SK-N-SH treated with all-trans-retinoic acid at 6 μM for 48 hours (cell line): ENCODE measurements at regions not wholly inside any gene's neighbourhood (a gene's known extent, or its start where the extent isn't known, plus 50 kb on each side); places are given as distances from the start of the nearest gene placed in this dataset.
A peak's percentile ranks its signal among the peaks of the same experiment; 100 is the strongest.

Source experiments
- ATAC-seq: fragments of 200-7000 bp; cut with Tn5 transposase; 3 replicates; pipeline ENCODE4 v1.9.1; 2020; ENCODE audit warnings: mild to moderate bottlenecking, moderate library complexity
- ARNTL ChIP-seq: fragments of 450-650 bp; formaldehyde crosslinking; IDR thresholded peaks from 2 replicates; pipeline ENCODE4 v1.5.0; 2020; ENCODE audit warnings: low read depth, mild to moderate bottlenecking, moderate library complexity, borderline replicate concordance
- CSDC2 ChIP-seq: fragments of 250-450 bp; sonication (Bioruptor Pico); IDR thresholded peaks from 2 replicates; pipeline ENCODE4 v1.5.0; 2020; ENCODE audit warnings: mild to moderate bottlenecking, moderate library complexity
- ESRRG ChIP-seq: fragments of 250-450 bp; sonication (Bioruptor Pico); IDR thresholded peaks from 2 replicates; pipeline ENCODE4 v1.6.1; 2021; ENCODE audit warnings: mild to moderate bottlenecking
- GLIS3 ChIP-seq: fragments of 250-450 bp; sonication (Bioruptor Pico); IDR thresholded peaks from 2 replicates; pipeline ENCODE4 v1.5.0; 2020; ENCODE audit warnings: mild to moderate bottlenecking, moderate library complexity
- ISL1 ChIP-seq: fragments of 250-450 bp; sonication (Bioruptor Pico); IDR thresholded peaks from 2 replicates; pipeline ENCODE4 v2.1.2; 2022; ENCODE audit warnings: mild to moderate bottlenecking, moderate library complexity
- OSR1 ChIP-seq: fragments of 250-450 bp; sonication (Bioruptor Pico); IDR thresholded peaks from 2 replicates; pipeline ENCODE4 v1.8.0; 2022; ENCODE audit warnings: moderate library complexity, mild to moderate bottlenecking, inconsistent platforms
- POU6F1 ChIP-seq: fragments of 250-450 bp; sonication (Bioruptor Pico); IDR thresholded peaks from 2 replicates; pipeline ENCODE4 v1.8.0; 2021; ENCODE audit warnings: low read depth, mild to moderate bottlenecking, moderate library complexity, borderline replicate concordance
- PPARA ChIP-seq: fragments of 250-450 bp; sonication (Bioruptor Pico); IDR thresholded peaks from 2 replicates; pipeline ENCODE4 v1.5.0; 2020; ENCODE audit warnings: mild to moderate bottlenecking, borderline replicate concordance
- RARB ChIP-seq: fragments of 250-450 bp; sonication (Bioruptor Pico); IDR thresholded peaks from 2 replicates; pipeline ENCODE4 v1.8.0; 2021; ENCODE audit warnings: mild to moderate bottlenecking, moderate library complexity
- SNAI2 ChIP-seq: fragments of 250-450 bp; sonication (Bioruptor Pico); IDR thresholded peaks from 2 replicates; pipeline ENCODE4 v1.5.0; 2020; ENCODE audit warnings: mild to moderate bottlenecking, moderate library complexity
- TOX ChIP-seq: fragments of 250-450 bp; sonication (Bioruptor Pico); IDR thresholded peaks from 2 replicates; pipeline ENCODE4 v1.8.0; 2021; ENCODE audit warnings: mild to moderate bottlenecking, moderate library complexity, borderline replicate concordance
- ZC3H10 ChIP-seq: fragments of 250-450 bp; sonication (Bioruptor Pico); IDR thresholded peaks from 2 replicates; pipeline ENCODE4 v1.5.1; 2021; ENCODE audit warnings: mild to moderate bottlenecking, moderate library complexity
- ZFP3 ChIP-seq: fragments of 250-450 bp; sonication (Bioruptor Pico); IDR thresholded peaks from 2 replicates; pipeline ENCODE4 v1.5.0; 2020; ENCODE audit warnings: mild to moderate bottlenecking, moderate library complexity
- ZFP30 ChIP-seq: fragments of 450-650 bp; formaldehyde crosslinking; IDR thresholded peaks from 2 replicates; pipeline ENCODE4 v1.5.0; 2022; ENCODE audit warnings: mild to moderate bottlenecking, moderate library complexity
- ZNF565 ChIP-seq: fragments of 450-650 bp; formaldehyde crosslinking; conservative IDR thresholded peaks from 2 replicates; pipeline ENCODE4 v1.5.0; 2020; ENCODE audit warnings: low read depth, mild to moderate bottlenecking, moderate library complexity
- ZNF70 ChIP-seq: fragments of 450-650 bp; formaldehyde crosslinking; IDR thresholded peaks from 2 replicates; pipeline ENCODE4 v1.5.0; 2020; ENCODE audit warnings: mild to moderate bottlenecking, moderate library complexity
- ZNF8 ChIP-seq: fragments of 450-650 bp; formaldehyde crosslinking; IDR thresholded peaks from 2 replicates; pipeline ENCODE4 v1.5.0; 2020; ENCODE audit warnings: mild to moderate bottlenecking, moderate library complexity
- TF ChIP-seq, protein P1 (sequence below): fragments of 250-450 bp; sonication (Bioruptor Pico); IDR thresholded peaks from 2 replicates; pipeline ENCODE4 v1.5.1; 2020; ENCODE audit warnings: low read depth, mild to moderate bottlenecking, moderate library complexity
- TF ChIP-seq, protein P2 (sequence below): fragments of 250-450 bp; sonication (Bioruptor Pico); IDR thresholded peaks from 2 replicates; pipeline ENCODE4 v1.5.1; 2021; ENCODE audit warnings: mild to moderate bottlenecking, moderate library complexity
- TF ChIP-seq, protein P3 (sequence below): fragments of 250-450 bp; sonication (Bioruptor Pico); IDR thresholded peaks from 2 replicates; pipeline ENCODE4 v1.5.0; 2020; ENCODE audit warnings: mild to moderate bottlenecking, moderate library complexity

DNA sequence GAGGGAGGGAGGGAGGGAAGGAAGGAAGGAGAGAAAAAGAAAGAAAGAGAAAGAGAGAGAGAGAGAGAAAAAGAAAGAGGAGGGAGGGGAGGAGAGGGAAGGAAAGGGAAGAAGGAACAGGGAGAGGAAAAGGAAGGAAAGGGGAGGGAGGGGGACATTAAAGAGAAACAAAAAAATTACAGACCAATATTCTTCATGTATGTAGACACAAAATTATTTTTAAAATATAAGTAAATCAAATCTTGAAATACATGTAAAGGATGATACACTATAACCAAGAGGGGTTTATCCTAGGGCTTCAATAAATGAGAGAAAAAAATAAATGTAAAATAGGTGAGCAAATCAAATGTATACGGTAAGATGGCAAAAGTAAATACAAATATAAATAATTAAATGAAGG is 71.2 kb upstream of the TMEM244 start (continued):
- TF ChIP-seq, protein P1, sequence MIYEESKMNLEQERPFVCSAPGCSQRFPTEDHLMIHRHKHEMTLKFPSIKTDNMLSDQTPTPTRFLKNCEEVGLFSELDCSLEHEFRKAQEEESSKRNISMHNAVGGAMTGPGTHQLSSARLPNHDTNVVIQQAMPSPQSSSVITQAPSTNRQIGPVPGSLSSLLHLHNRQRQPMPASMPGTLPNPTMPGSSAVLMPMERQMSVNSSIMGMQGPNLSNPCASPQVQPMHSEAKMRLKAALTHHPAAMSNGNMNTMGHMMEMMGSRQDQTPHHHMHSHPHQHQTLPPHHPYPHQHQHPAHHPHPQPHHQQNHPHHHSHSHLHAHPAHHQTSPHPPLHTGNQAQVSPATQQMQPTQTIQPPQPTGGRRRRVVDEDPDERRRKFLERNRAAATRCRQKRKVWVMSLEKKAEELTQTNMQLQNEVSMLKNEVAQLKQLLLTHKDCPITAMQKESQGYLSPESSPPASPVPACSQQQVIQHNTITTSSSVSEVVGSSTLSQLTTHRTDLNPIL: no peak
- TF ChIP-seq ESRRG (CRISPR knock-in tag) (no peak), GLIS3 (no peak), RARB (CRISPR knock-in tag) (no peak)

- ATAC-seq: peak; percentile 98
- no peak for TF ChIP-seq TOX (CRISPR knock-in tag)
- no peak for TF ChIP-seq ZNF8
- no peak for TF ChIP-seq CSDC2 (CRISPR knock-in tag)
- TF ChIP-seq ISL1 (CRISPR knock-in tag): no peak; the same call in 1 of the 2 replicates
- TF ChIP-seq PPARA (CRISPR knock-in tag): no peak
- TF ChIP-seq ARNTL (CRISPR knock-in tag): no peak
These were observed 68.3 kb upstream of the TMEM244 start for GRCh38 chr6:129929433-129929832.

DNA sequence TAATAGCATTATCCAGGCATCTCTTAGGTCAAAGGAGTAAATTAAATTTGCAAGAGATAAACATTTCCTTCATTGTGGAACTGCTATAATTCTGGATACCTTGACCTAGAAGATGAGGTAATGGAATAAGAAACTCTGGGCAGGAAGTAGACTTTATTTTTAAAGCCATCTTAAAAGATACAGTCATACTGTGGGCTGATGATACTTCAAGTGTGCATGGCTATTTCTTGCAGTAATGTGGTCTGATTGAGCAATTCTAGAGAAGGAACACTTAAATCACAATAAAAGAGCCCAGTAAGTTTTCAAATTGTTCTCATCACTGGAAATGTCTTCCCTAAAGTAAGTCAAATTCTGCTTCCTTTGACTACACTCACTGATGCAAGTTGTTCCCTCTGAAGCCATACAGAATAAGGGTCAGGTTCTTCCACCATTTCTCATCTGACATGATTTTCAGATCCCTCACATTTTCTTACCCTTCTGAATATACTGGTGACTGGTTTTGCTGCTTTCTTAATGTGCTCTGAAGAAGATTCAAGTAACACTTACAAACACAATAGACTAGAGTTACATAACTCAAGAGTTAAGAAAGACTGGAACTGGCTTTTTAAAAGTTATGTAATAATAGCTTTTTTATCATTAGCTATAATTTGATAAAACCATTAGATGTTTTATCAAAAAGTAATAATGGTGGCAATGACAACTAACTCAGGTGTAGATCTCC is 62.6 kb upstream of the TMEM244 start:
- no peak for ATAC-seq
- TF ChIP-seq SNAI2 (CRISPR knock-in tag) (no peak), PPARA (CRISPR knock-in tag) (no peak), ZFP3 (CRISPR knock-in tag) (no peak), ZC3H10 (CRISPR knock-in tag) (no peak), POU6F1 (CRISPR knock-in tag) (no peak), ZFP30 (no peak)

- TF ChIP-seq, protein P2, sequence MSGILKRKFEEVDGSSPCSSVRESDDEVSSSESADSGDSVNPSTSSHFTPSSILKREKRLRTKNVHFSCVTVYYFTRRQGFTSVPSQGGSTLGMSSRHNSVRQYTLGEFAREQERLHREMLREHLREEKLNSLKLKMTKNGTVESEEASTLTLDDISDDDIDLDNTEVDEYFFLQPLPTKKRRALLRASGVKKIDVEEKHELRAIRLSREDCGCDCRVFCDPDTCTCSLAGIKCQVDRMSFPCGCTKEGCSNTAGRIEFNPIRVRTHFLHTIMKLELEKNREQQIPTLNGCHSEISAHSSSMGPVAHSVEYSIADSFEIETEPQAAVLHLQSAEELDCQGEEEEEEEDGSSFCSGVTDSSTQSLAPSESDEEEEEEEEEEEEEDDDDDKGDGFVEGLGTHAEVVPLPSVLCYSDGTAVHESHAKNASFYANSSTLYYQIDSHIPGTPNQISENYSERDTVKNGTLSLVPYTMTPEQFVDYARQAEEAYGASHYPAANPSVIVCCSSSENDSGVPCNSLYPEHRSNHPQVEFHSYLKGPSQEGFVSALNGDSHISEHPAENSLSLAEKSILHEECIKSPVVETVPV: no peak
- TF ChIP-seq ZFP3 (CRISPR knock-in tag) (no peak), ZFP30 (no peak), OSR1 (CRISPR knock-in tag) (no peak), ZNF565 (CRISPR knock-in tag) (no peak), PPARA (CRISPR knock-in tag) (no peak), CSDC2 (CRISPR knock-in tag) (no peak), SNAI2 (CRISPR knock-in tag) (no peak), ZNF70 (CRISPR knock-in tag) (no peak), ZNF8 (no peak)
- TF ChIP-seq, protein P3, sequence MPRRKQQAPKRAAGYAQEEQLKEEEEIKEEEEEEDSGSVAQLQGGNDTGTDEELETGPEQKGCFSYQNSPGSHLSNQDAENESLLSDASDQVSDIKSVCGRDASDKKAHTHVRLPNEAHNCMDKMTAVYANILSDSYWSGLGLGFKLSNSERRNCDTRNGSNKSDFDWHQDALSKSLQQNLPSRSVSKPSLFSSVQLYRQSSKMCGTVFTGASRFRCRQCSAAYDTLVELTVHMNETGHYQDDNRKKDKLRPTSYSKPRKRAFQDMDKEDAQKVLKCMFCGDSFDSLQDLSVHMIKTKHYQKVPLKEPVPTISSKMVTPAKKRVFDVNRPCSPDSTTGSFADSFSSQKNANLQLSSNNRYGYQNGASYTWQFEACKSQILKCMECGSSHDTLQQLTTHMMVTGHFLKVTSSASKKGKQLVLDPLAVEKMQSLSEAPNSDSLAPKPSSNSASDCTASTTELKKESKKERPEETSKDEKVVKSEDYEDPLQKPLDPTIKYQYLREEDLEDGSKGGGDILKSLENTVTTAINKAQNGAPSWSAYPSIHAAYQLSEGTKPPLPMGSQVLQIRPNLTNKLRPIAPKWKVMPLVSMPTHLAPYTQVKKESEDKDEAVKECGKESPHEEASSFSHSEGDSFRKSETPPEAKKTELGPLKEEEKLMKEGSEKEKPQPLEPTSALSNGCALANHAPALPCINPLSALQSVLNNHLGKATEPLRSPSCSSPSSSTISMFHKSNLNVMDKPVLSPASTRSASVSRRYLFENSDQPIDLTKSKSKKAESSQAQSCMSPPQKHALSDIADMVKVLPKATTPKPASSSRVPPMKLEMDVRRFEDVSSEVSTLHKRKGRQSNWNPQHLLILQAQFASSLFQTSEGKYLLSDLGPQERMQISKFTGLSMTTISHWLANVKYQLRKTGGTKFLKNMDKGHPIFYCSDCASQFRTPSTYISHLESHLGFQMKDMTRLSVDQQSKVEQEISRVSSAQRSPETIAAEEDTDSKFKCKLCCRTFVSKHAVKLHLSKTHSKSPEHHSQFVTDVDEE (CRISPR knock-in tag): no peak
- peak; percentile 31; the same call in 1 of the 3 replicates for ATAC-seq
These were observed 60.2 kb upstream of the TMEM244 start for GRCh38 chr6:129921169-129921817.
